Stimulated activated CD4-positive, alpha-beta T cell treated with anti-CD3 and anti-CD28 coated beads, Interleukin-2, amount 100 ng/mL, for 48 hours (primary cell): ENCODE measurements at regions not wholly inside any gene's neighbourhood (a gene's known extent, or its start where the extent isn't known, plus 50 kb on each side); places are given as distances from the start of the nearest gene placed in this dataset.

Experiments used
- DNase-seq, 2 donors: peaks; one replicate each; pipeline ENCODE4 v3.0.0-alpha.2; 2020

- DNase-seq, result no peak
Observed at GRCh38 chr4:60209588-60209987, 990.5 kb upstream of the ADGRL3 start.

GRCh38 chr4:60215906-60216305, 984.2 kb upstream of the ADGRL3 start:
- DNase-seq, result no peak

- no peak for DNase-seq
Observed at GRCh38 chr4:60216752-60217151, 983.4 kb upstream of the ADGRL3 start.

GRCh38 chr4:60221866-60222265, 978.3 kb upstream of the ADGRL3 start:
- DNase-seq, result no peak

GRCh38 chr4:60223208-60223923, 976.8 kb upstream of the ADGRL3 start:
- no peak for DNase-seq

- no peak for DNase-seq
Observed at GRCh38 chr4:60241866-60242265, 958.3 kb upstream of the ADGRL3 start.

GRCh38 chr4:60249784-60250183, 950.3 kb upstream of the ADGRL3 start:
- DNase-seq, result no peak

GRCh38 chr4:60250657-60251056, 949.5 kb upstream of the ADGRL3 start:
- no peak for DNase-seq

GRCh38 chr4:60259781-60260180, 940.3 kb upstream of the ADGRL3 start:
- DNase-seq, result no peak

- DNase-seq, result no peak
Observed at GRCh38 chr4:60266505-60266904, 933.6 kb upstream of the ADGRL3 start.

- DNase-seq, result no peak
Observed at GRCh38 chr4:60296386-60296785, 903.7 kb upstream of the ADGRL3 start.

GRCh38 chr4:60313611-60314178, 886.4 kb upstream of the ADGRL3 start:
- no peak for DNase-seq

- no peak for DNase-seq
Observed at GRCh38 chr4:60314416-60314815, 885.7 kb upstream of the ADGRL3 start.

GRCh38 chr4:60315586-60315985, 884.5 kb upstream of the ADGRL3 start:
- DNase-seq, result no peak

- no peak for DNase-seq
Observed at GRCh38 chr4:60326735-60327134, 873.4 kb upstream of the ADGRL3 start.

- DNase-seq, result no peak
Observed at GRCh38 chr4:60327651-60328050, 872.5 kb upstream of the ADGRL3 start.

- DNase-seq, result no peak
Observed at GRCh38 chr4:60344908-60345307, 855.2 kb upstream of the ADGRL3 start.

GRCh38 chr4:60345392-60345791, 854.7 kb upstream of the ADGRL3 start:
- DNase-seq, result no peak

GRCh38 chr4:60359746-60360367, 840.3 kb upstream of the ADGRL3 start:
- DNase-seq, result no peak

GRCh38 chr4:60365176-60365575, 835.0 kb upstream of the ADGRL3 start:
- no peak for DNase-seq

- DNase-seq, result no peak
Observed at GRCh38 chr4:60366661-60367060, 833.5 kb upstream of the ADGRL3 start.

GRCh38 chr4:60368986-60369385, 831.1 kb upstream of the ADGRL3 start:
- DNase-seq, result no peak

- DNase-seq, result no peak
Observed at GRCh38 chr4:60378010-60378409, 822.1 kb upstream of the ADGRL3 start.

GRCh38 chr4:60384516-60384915, 815.6 kb upstream of the ADGRL3 start:
- DNase-seq, result no peak

GRCh38 chr4:60389633-60390032, 810.5 kb upstream of the ADGRL3 start:
- no peak for DNase-seq
